Neural progenitor cell (in vitro differentiated cells): ENCODE measurements at regions not wholly inside any gene's neighbourhood (a gene's known extent, or its start where the extent isn't known, plus 50 kb on each side); places are given as distances from the start of the nearest gene placed in this dataset.

Experiments
- DNase-seq: peaks from one replicate; pipeline ENCODE4 v3.0.0-alpha.2; 2016; ENCODE audit warnings: low spot score
- H2AFZ ChIP-seq: fragments of 200-600 bp; sonication (generic); replicated peaks from 2 replicates; pipeline ENCODE4 v1.6.1; 2016; ENCODE audit warnings: antibody characterized with exemption
- H3F3A ChIP-seq: fragments of 200-600 bp; sonication (generic); 2 replicates; pipeline ENCODE4 v1.6.1; 2016; ENCODE audit warnings: antibody characterized with exemption, low read depth
- H3K27ac ChIP-seq: fragments of 200-600 bp; sonication (generic); 2 replicates; pipeline ENCODE4 v1.5.1; 2016; ENCODE audit warnings: mild to moderate bottlenecking
- H3K27me3 ChIP-seq: fragments of 200-600 bp; sonication (generic); 2 replicates; pipeline ENCODE4 v1.6.1; 2016; ENCODE audit warnings: mild to moderate bottlenecking, moderate library complexity
- H3K36me3 ChIP-seq: fragments of 200-600 bp; sonication (generic); 2 replicates; pipeline ENCODE4 v1.5.1; 2016
- H3K4me1 ChIP-seq: fragments of 200-600 bp; sonication (generic); 2 replicates; pipeline ENCODE4 v1.6.1; 2016; ENCODE audit warnings: mixed run types
- H3K4me2 ChIP-seq: fragments of 200-600 bp; sonication (generic); 2 replicates; pipeline ENCODE4 v1.6.1; 2016
- H3K4me3 ChIP-seq: fragments of 200-600 bp; sonication (generic); 2 replicates; pipeline ENCODE4 v1.5.1; 2016
- H3K79me2 ChIP-seq: fragments of 200-600 bp; sonication (generic); 2 replicates; pipeline ENCODE4 v1.6.1; 2016; ENCODE audit warnings: low read depth
- H3K9ac ChIP-seq: fragments of 200-600 bp; sonication (generic); 2 replicates; pipeline ENCODE4 v1.6.1; 2016
- H3K9me3 ChIP-seq: fragments of 200-600 bp; sonication (generic); 2 replicates; pipeline ENCODE4 v1.5.1; 2016; ENCODE audit warnings: low read depth
- H4K20me1 ChIP-seq: fragments of 200-600 bp; sonication (generic); 2 replicates; pipeline ENCODE4 v1.6.1; 2016; ENCODE audit warnings: low read depth
- H3K27ac Mint-ChIP-seq: 3 replicates; pipeline ENCODE4 v1.8.0; 2021; ENCODE audit warnings: mixed read lengths
- H3K27me3 Mint-ChIP-seq: 2 replicates; pipeline ENCODE4 v1.8.0; 2022; ENCODE audit warnings: low read depth, mild to moderate bottlenecking, inconsistent platforms, moderate library complexity, mixed read lengths; ENCODE audit not compliant: insufficient read depth
- H3K36me3 Mint-ChIP-seq: 3 replicates; pipeline ENCODE4 v1.8.0; 2021; ENCODE audit warnings: mixed read lengths
- H3K4me1 Mint-ChIP-seq: 3 replicates; pipeline ENCODE4 v1.8.0; 2021; ENCODE audit warnings: mixed read lengths
- H3K4me3 Mint-ChIP-seq: 3 replicates; pipeline ENCODE4 v1.8.0; 2021; ENCODE audit warnings: mild to moderate bottlenecking, moderate library complexity, mixed read lengths
- H3K9me3 Mint-ChIP-seq: 3 replicates; pipeline ENCODE4 v1.8.0; 2020; ENCODE audit warnings: mixed read lengths
- EZH2 ChIP-seq: fragments of 200-600 bp; sonication (generic); IDR thresholded peaks from 2 replicates; pipeline ENCODE4 v1.6.1; 2017; ENCODE audit warnings: antibody characterized with exemption, mild to moderate bottlenecking, moderate library complexity
- EZH2phosphoT487 ChIP-seq: fragments of 200-600 bp; sonication (generic); IDR thresholded peaks from 2 replicates; pipeline ENCODE4 v1.6.1; 2017; ENCODE audit warnings: antibody characterized with exemption
- TF ChIP-seq, protein P1 (sequence below): fragments of 200-600 bp; sonication (generic); IDR thresholded peaks from 2 replicates; pipeline ENCODE4 v1.5.1; 2017; ENCODE audit warnings: antibody characterized with exemption, mild to moderate bottlenecking

DNA sequence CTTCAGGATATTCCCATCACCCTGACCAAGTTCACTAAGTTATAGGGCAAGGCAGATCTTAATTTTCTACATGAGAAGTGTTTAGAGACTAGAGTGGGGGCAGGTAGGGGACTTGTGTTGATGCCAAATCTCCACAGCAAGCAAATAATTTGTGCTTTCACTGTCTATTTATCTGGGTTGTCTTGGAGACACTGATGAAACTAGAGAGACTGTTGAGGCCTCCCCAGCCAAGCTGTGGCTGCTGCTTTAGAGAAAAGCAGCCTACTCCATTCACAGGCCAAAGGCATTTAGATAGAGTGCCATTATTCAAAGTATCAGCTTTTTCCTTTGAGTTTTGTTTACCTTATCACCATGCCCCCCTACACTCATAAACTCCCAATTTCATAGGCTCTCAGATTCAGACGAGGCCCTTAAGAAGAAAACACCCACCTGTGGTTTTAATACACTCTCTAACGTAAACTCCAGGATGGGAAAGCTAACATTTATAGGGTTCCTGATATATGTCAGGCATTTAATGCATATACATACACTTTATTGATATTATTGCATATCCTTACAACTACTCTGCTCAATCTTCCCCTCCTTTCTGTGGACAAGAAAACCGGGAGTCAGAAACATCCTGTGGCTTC lies 130.4 kb upstream of the FOXB1 start:
- Histone ChIP-seq H3K4me1 (peaks cover 10% of the 10 kb centered on the region), H3K36me3 (no peaks in the 10 kb centered on the region), H3K4me3 (no peak overlapping the region), H2AFZ (peak overlapping the region; percentile 10), H3K27me3 (no peaks in the 10 kb centered on the region), H4K20me1 (no peaks in the 10 kb centered on the region), H3K9me3 (no peaks in the 10 kb centered on the region), H3F3A (no peaks in the 10 kb centered on the region), H3K79me2 (no peaks in the 10 kb centered on the region), H3K27ac (no peak overlapping the region), H3K4me2 (no peak overlapping the region), H3K9ac (no peak overlapping the region)
- Mint-ChIP-seq H3K36me3 (no peaks in the 10 kb centered on the region), H3K27ac (peak overlapping the region; percentile 43), H3K27me3 (peaks cover 2% of the 10 kb centered on the region), H3K9me3 (no peaks in the 10 kb centered on the region), H3K4me1 (no peaks in the 10 kb centered on the region), H3K4me3 (no peak overlapping the region)
- no peak for DNase-seq
- TF ChIP-seq EZH2phosphoT487 (no peak), EZH2 (no peak)
- TF ChIP-seq, protein P1, sequence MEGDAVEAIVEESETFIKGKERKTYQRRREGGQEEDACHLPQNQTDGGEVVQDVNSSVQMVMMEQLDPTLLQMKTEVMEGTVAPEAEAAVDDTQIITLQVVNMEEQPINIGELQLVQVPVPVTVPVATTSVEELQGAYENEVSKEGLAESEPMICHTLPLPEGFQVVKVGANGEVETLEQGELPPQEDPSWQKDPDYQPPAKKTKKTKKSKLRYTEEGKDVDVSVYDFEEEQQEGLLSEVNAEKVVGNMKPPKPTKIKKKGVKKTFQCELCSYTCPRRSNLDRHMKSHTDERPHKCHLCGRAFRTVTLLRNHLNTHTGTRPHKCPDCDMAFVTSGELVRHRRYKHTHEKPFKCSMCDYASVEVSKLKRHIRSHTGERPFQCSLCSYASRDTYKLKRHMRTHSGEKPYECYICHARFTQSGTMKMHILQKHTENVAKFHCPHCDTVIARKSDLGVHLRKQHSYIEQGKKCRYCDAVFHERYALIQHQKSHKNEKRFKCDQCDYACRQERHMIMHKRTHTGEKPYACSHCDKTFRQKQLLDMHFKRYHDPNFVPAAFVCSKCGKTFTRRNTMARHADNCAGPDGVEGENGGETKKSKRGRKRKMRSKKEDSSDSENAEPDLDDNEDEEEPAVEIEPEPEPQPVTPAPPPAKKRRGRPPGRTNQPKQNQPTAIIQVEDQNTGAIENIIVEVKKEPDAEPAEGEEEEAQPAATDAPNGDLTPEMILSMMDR: no peak

DNA sequence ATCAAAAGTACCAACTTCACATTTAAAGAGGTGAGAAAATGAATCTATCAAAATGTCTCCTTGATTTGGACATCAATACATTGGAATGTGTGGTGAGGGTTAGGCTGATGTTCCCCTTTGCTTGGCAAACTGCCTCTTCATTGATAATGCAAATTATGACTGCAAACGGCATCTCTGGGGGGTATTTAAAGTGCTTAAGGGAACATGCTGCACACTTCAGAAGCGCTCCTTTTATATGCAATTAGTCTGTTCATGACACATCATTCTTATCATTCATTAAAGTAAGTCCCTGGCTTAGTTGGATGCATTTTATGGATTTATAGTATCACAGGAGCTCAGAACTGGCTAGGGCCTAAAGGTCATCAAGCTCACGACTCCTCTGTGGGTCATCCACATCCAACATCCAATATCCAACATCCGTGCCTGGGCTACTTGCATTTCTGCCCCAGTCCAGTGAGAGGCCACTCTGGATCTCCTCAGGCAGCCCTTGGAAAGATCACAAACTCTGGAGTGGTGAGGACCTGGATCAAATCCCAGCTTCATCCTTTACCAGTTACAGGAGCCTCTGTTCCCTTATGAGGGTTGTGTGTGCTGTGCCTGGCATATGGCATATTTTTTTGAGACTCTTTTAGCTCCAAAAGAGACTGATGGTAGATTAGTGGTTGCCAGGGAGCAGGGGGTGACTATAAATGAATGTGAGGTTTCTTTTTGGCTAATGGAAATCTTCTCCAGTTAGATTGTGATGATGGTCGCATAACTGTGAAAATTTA lies 136.8 kb upstream of the FOXB1 start:
- Mint-ChIP-seq H3K4me3 (no peak overlapping the region), H3K27ac (no peak overlapping the region)

DNA sequence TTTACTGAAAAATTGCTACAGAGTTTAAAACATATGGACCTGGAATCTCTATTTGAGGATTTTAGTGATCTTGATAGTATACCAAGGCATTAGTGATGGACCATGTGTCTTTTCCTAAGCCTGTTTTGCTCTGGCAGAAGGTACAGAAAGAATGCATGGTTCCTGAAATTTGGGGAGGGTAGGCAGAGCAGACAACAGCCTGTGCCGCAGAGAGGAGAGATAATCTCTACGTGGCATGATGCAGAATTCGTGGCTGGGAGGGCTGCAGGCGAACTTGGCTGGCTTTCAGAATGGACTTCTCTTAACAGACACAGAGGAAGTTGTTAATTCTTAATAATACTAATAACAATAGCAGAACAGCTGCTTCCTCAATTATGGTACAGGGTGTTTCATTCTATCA lies 137.5 kb upstream of the FOXB1 start:
- H3K27me3 ChIP-seq: no peaks in the 10 kb centered on the region
- H3K9me3 ChIP-seq: no peaks in the 10 kb centered on the region
- H3K9me3 Mint-ChIP-seq: no peaks in the 10 kb centered on the region
- no peaks in the 10 kb centered on the region for H3K36me3 Mint-ChIP-seq
- H4K20me1 ChIP-seq: no peaks in the 10 kb centered on the region
- H3K9ac ChIP-seq: no peak overlapping the region
- DNase-seq: no peak
- no peak overlapping the region for H3K4me3 Mint-ChIP-seq
- H3K4me1 ChIP-seq: no peaks in the 10 kb centered on the region
- no peak overlapping the region for H3K4me2 ChIP-seq
- no peak overlapping the region for H3K4me3 ChIP-seq
- H3F3A ChIP-seq: no peaks in the 10 kb centered on the region
- H3K27ac ChIP-seq: no peak overlapping the region
- H3K36me3 ChIP-seq: no peaks in the 10 kb centered on the region
- no peaks in the 10 kb centered on the region for H3K4me1 Mint-ChIP-seq
- no peak overlapping the region for H3K27ac Mint-ChIP-seq
- H2AFZ ChIP-seq: no peak overlapping the region
- H3K79me2 ChIP-seq: no peaks in the 10 kb centered on the region
- TF ChIP-seq, protein P1: no peak
- no peak for TF ChIP-seq EZH2phosphoT487
- TF ChIP-seq EZH2: no peak
- peaks cover 5% of the 10 kb centered on the region for H3K27me3 Mint-ChIP-seq

More for the DNA sequence above, 136.8 kb upstream of the FOXB1 start:
- Mint-ChIP-seq H3K36me3 (no peaks in the 10 kb centered on the region), H3K27me3 (peaks cover 5% of the 10 kb centered on the region), H3K4me1 (no peaks in the 10 kb centered on the region), H3K9me3 (no peaks in the 10 kb centered on the region)
- no peaks in the 10 kb centered on the region for H3K9me3 ChIP-seq
- H4K20me1 ChIP-seq: no peaks in the 10 kb centered on the region
- no peak overlapping the region for H2AFZ ChIP-seq
- H3K79me2 ChIP-seq: no peaks in the 10 kb centered on the region
- no peak overlapping the region for H3K4me2 ChIP-seq
- no peaks in the 10 kb centered on the region for H3K36me3 ChIP-seq
- no peaks in the 10 kb centered on the region for H3K27me3 ChIP-seq
- no peaks in the 10 kb centered on the region for H3K4me1 ChIP-seq
- H3F3A ChIP-seq: no peaks in the 10 kb centered on the region
- DNase-seq: no peak
- H3K9ac ChIP-seq: no peak overlapping the region
- TF ChIP-seq, protein P1: no peak
- TF ChIP-seq EZH2phosphoT487: no peak
- no peak overlapping the region for H3K4me3 ChIP-seq
- no peak overlapping the region for H3K27ac ChIP-seq
